ENCODE measurements at regions not wholly inside any gene's neighbourhood (a gene's known extent, or its start where the extent isn't known, plus 50 kb on each side); places are given as distances from the start of the nearest gene placed in this dataset.

DNA sequence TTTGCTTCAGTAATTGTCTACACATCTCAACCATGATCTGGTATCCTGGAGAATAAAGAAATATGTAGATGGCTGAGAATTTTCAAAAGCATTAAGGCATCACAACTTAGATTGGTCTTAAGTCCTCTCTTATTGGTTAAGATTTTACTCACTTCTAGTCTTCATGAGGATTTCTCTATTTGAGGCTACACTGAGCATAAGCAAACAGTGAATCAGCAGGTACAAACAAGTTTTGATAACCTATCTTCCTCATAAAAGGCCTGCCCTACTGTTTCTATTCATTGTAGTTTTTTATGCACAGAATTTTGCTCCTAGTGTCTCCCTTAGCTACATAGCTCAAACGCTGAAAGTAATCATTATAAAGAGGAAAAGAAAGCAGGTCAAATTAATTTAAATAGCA is 460.7 kb upstream of the RPS6KA3 start:
- TF ChIP-seq, protein P1, sequence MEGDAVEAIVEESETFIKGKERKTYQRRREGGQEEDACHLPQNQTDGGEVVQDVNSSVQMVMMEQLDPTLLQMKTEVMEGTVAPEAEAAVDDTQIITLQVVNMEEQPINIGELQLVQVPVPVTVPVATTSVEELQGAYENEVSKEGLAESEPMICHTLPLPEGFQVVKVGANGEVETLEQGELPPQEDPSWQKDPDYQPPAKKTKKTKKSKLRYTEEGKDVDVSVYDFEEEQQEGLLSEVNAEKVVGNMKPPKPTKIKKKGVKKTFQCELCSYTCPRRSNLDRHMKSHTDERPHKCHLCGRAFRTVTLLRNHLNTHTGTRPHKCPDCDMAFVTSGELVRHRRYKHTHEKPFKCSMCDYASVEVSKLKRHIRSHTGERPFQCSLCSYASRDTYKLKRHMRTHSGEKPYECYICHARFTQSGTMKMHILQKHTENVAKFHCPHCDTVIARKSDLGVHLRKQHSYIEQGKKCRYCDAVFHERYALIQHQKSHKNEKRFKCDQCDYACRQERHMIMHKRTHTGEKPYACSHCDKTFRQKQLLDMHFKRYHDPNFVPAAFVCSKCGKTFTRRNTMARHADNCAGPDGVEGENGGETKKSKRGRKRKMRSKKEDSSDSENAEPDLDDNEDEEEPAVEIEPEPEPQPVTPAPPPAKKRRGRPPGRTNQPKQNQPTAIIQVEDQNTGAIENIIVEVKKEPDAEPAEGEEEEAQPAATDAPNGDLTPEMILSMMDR (IDR thresholded peaks at IDR 0.05): no peak
- no peak for TF ChIP-seq POLR2A (IDR thresholded peaks at IDR 0.05)
